Right cardiac atrium (tissue), 5 donors: ENCODE measurements at regions not wholly inside any gene's neighbourhood (a gene's known extent, or its start where the extent isn't known, plus 50 kb on each side); places are given as distances from the start of the nearest gene placed in this dataset.

ENCODE experiments used
- ATAC-seq, 2 donors: fragments of 200-7000 bp; cut with Tn5 transposase; one replicate each; pipeline versions ENCODE4 v1.8.0 to v1.9.1; 2020; ENCODE audit warnings: moderate library complexity in 2 of 2, mild to moderate bottlenecking in 1 of 2
- DNase-seq, 3 donors: peaks; one replicate each; pipeline ENCODE4 v3.0.0-alpha.2; 2020
- H3K27ac ChIP-seq: one replicate; pipeline ENCODE4 v1.5.1; 2013; ENCODE audit warnings: mild to moderate bottlenecking, low read length, control low read depth, moderate library complexity
- H3K27me3 ChIP-seq: one replicate; pipeline ENCODE4 v1.6.1; 2013; ENCODE audit not compliant: control insufficient read depth, insufficient read depth
- H3K4me1 ChIP-seq: one replicate; pipeline ENCODE4 v1.6.1; 2013; ENCODE audit warnings: low read length; ENCODE audit not compliant: control insufficient read depth, insufficient read depth
- H3K4me3 ChIP-seq: one replicate; pipeline ENCODE4 v1.5.1; 2013; ENCODE audit warnings: low read length, control low read depth
- H3K9me3 ChIP-seq: one replicate; pipeline ENCODE4 v1.6.1; 2013; ENCODE audit warnings: low read length; ENCODE audit not compliant: control insufficient read depth
- WGBS: extraction: QIAGEN DNeasy Blood & Tissue Kit; methylation state at CpG from one replicate; pipeline ENCODE4 v1.1.7; 2013; 5-methylcytosine and 5-hydroxymethylcytosine counted together
- intact Hi-C, 4 donors: fragments of 100-400 bp; cut with DNase I; formaldehyde crosslinking; loops; one replicate each; pipeline versions ENCODE4 v1.11.0 to v1.14.0; 2022 to 2023
- donor health status: healthy with polysubstance abuse.
- donor health status: DM: no; HTN: yes; CAD: no.
- donor health status: DM: no; HTN: no; CAD: no.
- donor health status: DM: no; HTN: yes; CAD: no; lungs with severe emphysema.
- donor health status: DM: yes; HTN: yes; CAD: no.

- WGBS: 75% methylated on average over 3 of the region's 3 CpGs
- ATAC-seq: no peak
- H3K4me3 ChIP-seq: no peak overlapping the region
- no peaks in the 10 kb centered on the region for H3K27me3 ChIP-seq
- H3K27ac ChIP-seq: no peak overlapping the region
- no peak for DNase-seq
- intact Hi-C loops: no loop called here
- H3K4me1 ChIP-seq: no peaks in the 10 kb centered on the region
- H3K9me3 ChIP-seq: no peaks in the 10 kb centered on the region
Measured at GRCh38 chrX:5402461-5402860, 826.2 kb downstream of the NLGN4X start.

GRCh38 chrX:5399403-5399802, 829.3 kb downstream of the NLGN4X start:
- DNase-seq (no peak), ATAC-seq (no peak)
- intact Hi-C loops: no loop called here
- no peaks in the 10 kb centered on the region for H3K4me1 ChIP-seq
- H3K4me3 ChIP-seq: no peak overlapping the region
- H3K27ac ChIP-seq: no peak overlapping the region
- H3K27me3 ChIP-seq: no peaks in the 10 kb centered on the region
- no peaks in the 10 kb centered on the region for H3K9me3 ChIP-seq
- WGBS: 72% methylated on average over 8 of the region's 8 CpGs

GRCh38 chrX:5397409-5397808, 831.3 kb downstream of the NLGN4X start:
- ATAC-seq (no peak), DNase-seq (no peak)
- 47% methylated on average over 7 of the region's 7 CpGs for WGBS
- intact Hi-C loops: no loop called here
- Histone ChIP-seq H3K4me1 (no peaks in the 10 kb centered on the region), H3K27ac (no peak overlapping the region), H3K27me3 (no peaks in the 10 kb centered on the region), H3K9me3 (no peaks in the 10 kb centered on the region), H3K4me3 (no peak overlapping the region)

GRCh38 chrX:5390376-5390775, 838.3 kb downstream of the NLGN4X start:
- H3K27me3 ChIP-seq: no peaks in the 10 kb centered on the region
- no peaks in the 10 kb centered on the region for H3K4me1 ChIP-seq
- no peaks in the 10 kb centered on the region for H3K9me3 ChIP-seq
- DNase-seq (peak in 1 of 3 donors; percentile 39), ATAC-seq (no peak)
- intact Hi-C loops: no loop called here
- no peak overlapping the region for H3K4me3 ChIP-seq
- no peak overlapping the region for H3K27ac ChIP-seq
- WGBS: 81% methylated on average over 14 of the region's 14 CpGs

- H3K27me3 ChIP-seq: no peaks in the 10 kb centered on the region
- intact Hi-C loops: no loop called here
- H3K9me3 ChIP-seq: no peaks in the 10 kb centered on the region
- ATAC-seq: no peak
- H3K4me3 ChIP-seq: no peak overlapping the region
- 82% methylated on average over 6 of the region's 6 CpGs for WGBS
- DNase-seq: no peak
- H3K4me1 ChIP-seq: no peaks in the 10 kb centered on the region
- no peak overlapping the region for H3K27ac ChIP-seq
Measured at GRCh38 chrX:5388087-5388486, 840.6 kb downstream of the NLGN4X start.

GRCh38 chrX:5380426-5380825, 848.2 kb downstream of the NLGN4X start:
- Histone ChIP-seq H3K9me3 (no peaks in the 10 kb centered on the region), H3K27ac (no peak overlapping the region), H3K4me1 (no peaks in the 10 kb centered on the region), H3K27me3 (no peaks in the 10 kb centered on the region), H3K4me3 (no peak overlapping the region)
- ATAC-seq (no peak), DNase-seq (no peak)
- WGBS: 56% methylated on average over 3 of the region's 3 CpGs
- intact Hi-C loops: no loop called here

GRCh38 chrX:5341902-5342301, 886.8 kb downstream of the NLGN4X start:
- WGBS: 82% methylated on average over 5 of the region's 5 CpGs
- Histone ChIP-seq H3K27me3 (no peaks in the 10 kb centered on the region), H3K9me3 (no peaks in the 10 kb centered on the region), H3K27ac (no peak overlapping the region), H3K4me1 (no peaks in the 10 kb centered on the region), H3K4me3 (no peak overlapping the region)
- DNase-seq (no peak), ATAC-seq (no peak)
- intact Hi-C loops: no loop called here

- intact Hi-C loops: no loop called here
- ATAC-seq: no peak
- WGBS: 88% methylated on average over 3 of the region's 3 CpGs
Measured at GRCh38 chrX:5337160-5337559, 891.5 kb downstream of the NLGN4X start.

GRCh38 chrX:5324546-5324945, 904.1 kb downstream of the NLGN4X start:
- Histone ChIP-seq H3K9me3 (no peaks in the 10 kb centered on the region), H3K4me3 (no peak overlapping the region), H3K27me3 (no peaks in the 10 kb centered on the region), H3K27ac (no peak overlapping the region), H3K4me1 (no peaks in the 10 kb centered on the region)
- ATAC-seq (no peak), DNase-seq (no peak)
- intact Hi-C loops: no loop called here
- 54% methylated on average over 1 of the region's 1 CpG for WGBS

More at GRCh38 chrX:5337160-5337559, 891.5 kb downstream of the NLGN4X start:
- no peaks in the 10 kb centered on the region for H3K9me3 ChIP-seq
- no peak overlapping the region for H3K27ac ChIP-seq
- no peak overlapping the region for H3K4me3 ChIP-seq
- H3K4me1 ChIP-seq: no peaks in the 10 kb centered on the region
- no peaks in the 10 kb centered on the region for H3K27me3 ChIP-seq
- DNase-seq: no peak

- intact Hi-C loops: no loop called here
- DNase-seq (no peak), ATAC-seq (no peak)
- Histone ChIP-seq H3K4me3 (no peak overlapping the region), H3K27ac (no peak overlapping the region), H3K27me3 (no peaks in the 10 kb centered on the region), H3K9me3 (no peaks in the 10 kb centered on the region), H3K4me1 (no peaks in the 10 kb centered on the region)
- WGBS: 72% methylated on average over 5 of the region's 5 CpGs
Measured at GRCh38 chrX:5314148-5314547, 914.5 kb downstream of the NLGN4X start.

- DNase-seq (no peak), ATAC-seq (no peak)
- Histone ChIP-seq H3K4me3 (no peak overlapping the region), H3K9me3 (no peaks in the 10 kb centered on the region), H3K4me1 (no peaks in the 10 kb centered on the region), H3K27me3 (no peaks in the 10 kb centered on the region), H3K27ac (no peak overlapping the region)
- WGBS: 40% methylated on average over 2 of the region's 2 CpGs
- intact Hi-C loops: no loop called here
Measured at GRCh38 chrX:5307416-5307815, 921.3 kb downstream of the NLGN4X start.

GRCh38 chrX:5306654-5307121, 922.0 kb downstream of the NLGN4X start:
- H3K27me3 ChIP-seq: no peaks in the 10 kb centered on the region
- WGBS: 73% methylated on average over 7 of the region's 7 CpGs
- intact Hi-C loops: no loop called here
- H3K4me3 ChIP-seq: no peak overlapping the region
- DNase-seq (no peak), ATAC-seq (no peak)
- no peaks in the 10 kb centered on the region for H3K4me1 ChIP-seq
- no peak overlapping the region for H3K27ac ChIP-seq
- H3K9me3 ChIP-seq: no peaks in the 10 kb centered on the region
